Transverse colon (tissue), 4 donors: ENCODE measurements at regions not wholly inside any gene's neighbourhood (a gene's known extent, or its start where the extent isn't known, plus 50 kb on each side); places are given as distances from the start of the nearest gene placed in this dataset.

Source experiments
- EP300 ChIP-seq: sonication (generic); formaldehyde crosslinking; IDR thresholded peaks from one replicate; pipeline ENCODE4 v1.6.1; 2017; ENCODE audit warnings: antibody characterized with exemption, low read depth
- POLR2A ChIP-seq: fragments of 450-650 bp; IDR thresholded peaks from one replicate; pipeline ENCODE4 v1.6.1; 2016; ENCODE audit warnings: antibody characterized with exemption, mild to moderate bottlenecking, moderate library complexity
- POLR2AphosphoS5 ChIP-seq, 3 donors: sonication (generic); formaldehyde crosslinking; IDR thresholded peaks; one replicate each; pipeline ENCODE4 v1.6.1; 2016; ENCODE audit warnings: antibody characterized with exemption in 3 of 3
- TF ChIP-seq, protein P1 (sequence below), 5 experiments: fragments of 200-600 bp in 3 of 5; fragments of 450-650 bp in 2 of 5; sonication (generic) in 3 of 5; IDR thresholded peaks; 1 replicate in 2 of 5; 2 replicates in 3 of 5; pipeline ENCODE4 v1.5.1; 2016 to 2017; ENCODE audit warnings: antibody characterized with exemption in 5 of 5, inconsistent platforms in 3 of 5, mild to moderate bottlenecking in 2 of 5, moderate library complexity in 1 of 5

GRCh38 chr6:28656715-28657114 is 131.0 kb downstream of the GPX5 start:
- TF ChIP-seq POLR2A (no peak), POLR2AphosphoS5 (IDR thresholded peaks at IDR 0.05) (no peak), EP300 (no peak)
- TF ChIP-seq, protein P1, sequence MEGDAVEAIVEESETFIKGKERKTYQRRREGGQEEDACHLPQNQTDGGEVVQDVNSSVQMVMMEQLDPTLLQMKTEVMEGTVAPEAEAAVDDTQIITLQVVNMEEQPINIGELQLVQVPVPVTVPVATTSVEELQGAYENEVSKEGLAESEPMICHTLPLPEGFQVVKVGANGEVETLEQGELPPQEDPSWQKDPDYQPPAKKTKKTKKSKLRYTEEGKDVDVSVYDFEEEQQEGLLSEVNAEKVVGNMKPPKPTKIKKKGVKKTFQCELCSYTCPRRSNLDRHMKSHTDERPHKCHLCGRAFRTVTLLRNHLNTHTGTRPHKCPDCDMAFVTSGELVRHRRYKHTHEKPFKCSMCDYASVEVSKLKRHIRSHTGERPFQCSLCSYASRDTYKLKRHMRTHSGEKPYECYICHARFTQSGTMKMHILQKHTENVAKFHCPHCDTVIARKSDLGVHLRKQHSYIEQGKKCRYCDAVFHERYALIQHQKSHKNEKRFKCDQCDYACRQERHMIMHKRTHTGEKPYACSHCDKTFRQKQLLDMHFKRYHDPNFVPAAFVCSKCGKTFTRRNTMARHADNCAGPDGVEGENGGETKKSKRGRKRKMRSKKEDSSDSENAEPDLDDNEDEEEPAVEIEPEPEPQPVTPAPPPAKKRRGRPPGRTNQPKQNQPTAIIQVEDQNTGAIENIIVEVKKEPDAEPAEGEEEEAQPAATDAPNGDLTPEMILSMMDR (IDR thresholded peaks at IDR 0.05): no peak
